ENCODE measurements at regions not wholly inside any gene's neighbourhood (a gene's known extent, or its start where the extent isn't known, plus 50 kb on each side); places are given as distances from the start of the nearest gene placed in this dataset.

DNA sequence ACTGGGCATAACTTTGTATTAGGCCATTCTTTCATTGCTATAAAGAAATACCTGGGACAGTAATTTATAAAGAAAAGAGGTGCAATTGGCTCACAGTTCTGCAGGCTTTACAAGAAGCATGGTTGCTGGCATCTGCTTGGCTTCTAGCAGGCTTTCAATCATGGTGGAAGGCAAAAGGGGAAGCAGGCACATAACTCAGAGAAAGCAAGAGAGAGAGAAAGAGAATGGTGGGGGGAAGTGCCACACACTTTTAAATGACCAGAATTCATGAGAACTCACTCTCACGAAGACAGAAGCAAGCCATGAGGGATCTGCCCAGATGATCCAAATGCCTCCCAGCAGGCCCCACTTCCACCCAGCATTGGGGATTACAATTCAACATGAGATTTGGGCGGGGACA lies 179.7 kb downstream of the SPRY2 start:
- Histone ChIP-seq H2AFZ (ENCODE audit: low read length) (no peak overlapping the region), H3K23me2 (ENCODE audit: insufficient read length, low read depth, low read length, poor library complexity, severe bottlenecking) (no peaks in the 10 kb centered on the region)

More for the DNA sequence above, 179.7 kb downstream of the SPRY2 start:
- Histone ChIP-seq H3K79me2 (ENCODE audit: insufficient read depth, low read length) (no peaks in the 10 kb centered on the region), H2BK5ac (ENCODE audit: insufficient read length, low read length) (no peak overlapping the region), H4K20me1 (ENCODE audit: control insufficient read depth, insufficient read depth, insufficient read length) (no peaks in the 10 kb centered on the region), H2AK5ac (ENCODE audit: insufficient read length, low read length) (no peak overlapping the region), H4K8ac (replicated peaks; ENCODE audit: insufficient read length, low read depth, low read length) (no peak overlapping the region), H3K4me2 (ENCODE audit: insufficient read depth, insufficient read length, low read length) (no peak overlapping the region), H3K9me3 (ENCODE audit: control insufficient read depth, low read depth, low read length) (no peaks in the 10 kb centered on the region), H3T11ph (ENCODE audit: low read length) (no peak overlapping the region), H3K56ac (ENCODE audit: insufficient read length, low read depth, low read length) (no peak overlapping the region), H2BK15ac (ENCODE audit: low read depth, low read length) (no peak overlapping the region), H2BK20ac (ENCODE audit: low read depth, low read length, poor library complexity, severe bottlenecking) (no peak overlapping the region), H3K23ac (ENCODE audit: insufficient read length, low read depth, low read length) (no peak overlapping the region), H2BK12ac (ENCODE audit: insufficient read length, low read depth, low read length) (no peak overlapping the region), H3K18ac (ENCODE audit: insufficient read length, low read depth, low read length) (no peak overlapping the region), H4K5ac (ENCODE audit: insufficient read length, low read depth, low read length) (no peak overlapping the region), H3K4me1 (ENCODE audit: insufficient read depth, low read length) (no peaks in the 10 kb centered on the region), H3K27me3 (ENCODE audit: insufficient read depth, low read length) (no peaks in the 10 kb centered on the region), H3K4ac (ENCODE audit: low read depth, low read length) (no peak overlapping the region), H3K9ac (ENCODE audit: extremely low read depth, insufficient read length, low read length) (no peak overlapping the region), H4K91ac (ENCODE audit: insufficient read length, low read depth, low read length) (no peak overlapping the region), H3K79me1 (ENCODE audit: insufficient read depth, low read depth, low read length, poor library complexity, severe bottlenecking) (no peaks in the 10 kb centered on the region), H3K14ac (ENCODE audit: insufficient read depth, low read length) (no peak overlapping the region), H3K27ac (ENCODE audit: insufficient read length, low read depth, low read length) (no peak overlapping the region), H2BK120ac (ENCODE audit: low read depth, low read length, poor library complexity, severe bottlenecking) (no peak overlapping the region)
- no peaks in the 10 kb centered on the region; the same call in 1 of the 2 replicates for H3K27me3 Mint-ChIP-seq (ENCODE audit: low read depth)
- DNase-seq = no peak
- H3K9me3 Mint-ChIP-seq = no peaks in the 10 kb centered on the region
- H3K4me1 Mint-ChIP-seq = peaks cover 2 to 3% of the 10 kb centered on the region in 2 experiments; a peak in 2 of 4 replicates
- H3K36me3 Mint-ChIP-seq (ENCODE audit: insufficient read depth in 1 of 3, low read depth in 3 of 3) = no peaks in the 10 kb centered on the region
- H3K4me3 Mint-ChIP-seq = no peak overlapping the region
- WGBS (ENCODE audit: extremely low coverage, insufficient read length, low lambda C conversion rate) = no CpG with 5 or more reads among the region's 2 CpGs
- TF ChIP-seq, protein P1, sequence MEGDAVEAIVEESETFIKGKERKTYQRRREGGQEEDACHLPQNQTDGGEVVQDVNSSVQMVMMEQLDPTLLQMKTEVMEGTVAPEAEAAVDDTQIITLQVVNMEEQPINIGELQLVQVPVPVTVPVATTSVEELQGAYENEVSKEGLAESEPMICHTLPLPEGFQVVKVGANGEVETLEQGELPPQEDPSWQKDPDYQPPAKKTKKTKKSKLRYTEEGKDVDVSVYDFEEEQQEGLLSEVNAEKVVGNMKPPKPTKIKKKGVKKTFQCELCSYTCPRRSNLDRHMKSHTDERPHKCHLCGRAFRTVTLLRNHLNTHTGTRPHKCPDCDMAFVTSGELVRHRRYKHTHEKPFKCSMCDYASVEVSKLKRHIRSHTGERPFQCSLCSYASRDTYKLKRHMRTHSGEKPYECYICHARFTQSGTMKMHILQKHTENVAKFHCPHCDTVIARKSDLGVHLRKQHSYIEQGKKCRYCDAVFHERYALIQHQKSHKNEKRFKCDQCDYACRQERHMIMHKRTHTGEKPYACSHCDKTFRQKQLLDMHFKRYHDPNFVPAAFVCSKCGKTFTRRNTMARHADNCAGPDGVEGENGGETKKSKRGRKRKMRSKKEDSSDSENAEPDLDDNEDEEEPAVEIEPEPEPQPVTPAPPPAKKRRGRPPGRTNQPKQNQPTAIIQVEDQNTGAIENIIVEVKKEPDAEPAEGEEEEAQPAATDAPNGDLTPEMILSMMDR (conservative IDR thresholded peaks at IDR 0.05) = no peak
- no peak overlapping the region; a peak in 1 of 7 replicates for H3K27ac Mint-ChIP-seq
